Fibroblast of peridontal ligament (primary cell): ENCODE measurements at regions not wholly inside any gene's neighbourhood (a gene's known extent, or its start where the extent isn't known, plus 50 kb on each side); places are given as distances from the start of the nearest gene placed in this dataset.

Source experiments
- DNase-seq: peaks from one replicate; pipeline ENCODE4 v3.0.0-alpha.2; 2010; ENCODE audit errors: extremely low read depth

DNA sequence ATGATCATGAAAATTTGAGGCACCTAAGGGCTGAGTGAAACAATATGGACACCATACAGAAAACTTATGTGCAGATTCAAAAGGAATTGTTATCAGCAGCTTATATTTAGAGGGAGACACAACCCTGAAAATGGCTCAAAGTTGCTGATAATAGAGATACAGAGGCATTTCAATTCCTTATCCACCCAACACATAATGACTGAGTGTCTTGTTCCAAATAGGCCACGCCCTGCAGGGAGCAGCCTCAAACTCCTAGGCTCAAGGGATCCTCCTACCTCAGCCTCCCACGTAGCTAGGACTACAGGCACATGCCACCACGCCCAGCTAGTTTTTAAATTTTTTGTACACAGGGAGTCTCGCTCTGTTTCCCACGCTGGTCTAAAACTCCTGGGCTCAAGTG, 79.0 kb downstream of the LBH start:
- DNase-seq = no peak

DNA sequence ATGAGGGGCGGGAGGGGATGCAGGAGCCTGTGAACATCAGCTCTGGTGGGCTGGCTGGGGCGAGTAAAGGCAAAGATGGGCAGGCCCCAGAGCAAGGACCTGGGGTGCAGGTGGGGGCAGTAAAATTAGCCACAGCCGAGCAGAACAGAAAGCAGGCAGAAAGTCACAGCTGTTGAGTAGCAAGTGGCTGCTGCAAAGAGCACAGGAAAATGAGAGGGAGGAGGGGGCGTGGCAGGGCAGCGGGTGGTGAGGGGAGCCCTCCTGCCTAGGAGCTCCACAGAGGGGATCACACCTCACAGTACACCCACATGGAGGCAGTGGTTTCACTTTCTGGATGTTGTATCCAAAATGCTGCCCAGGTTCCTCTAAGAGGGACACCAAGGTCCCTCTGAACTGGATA, 79.6 kb downstream of the LBH start:
- DNase-seq = no peak

DNA sequence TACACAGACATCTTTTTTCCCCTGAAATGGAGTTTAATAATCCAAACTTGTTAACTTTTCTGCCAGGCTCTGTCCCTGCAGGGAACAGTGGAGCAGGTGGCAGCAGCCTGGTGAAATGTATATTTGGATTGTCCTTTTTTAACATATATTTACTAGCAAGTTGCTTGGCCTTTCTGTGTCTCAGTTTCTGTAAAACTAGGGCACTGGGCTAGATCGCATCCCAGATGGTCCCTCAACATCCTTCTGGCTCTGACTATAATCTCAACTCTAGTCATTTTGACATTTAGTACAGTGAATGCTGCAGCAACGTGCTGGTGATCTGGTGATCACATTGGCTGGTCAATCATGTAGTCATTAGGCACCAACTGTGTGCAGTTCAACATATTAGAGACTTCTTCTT, 80.4 kb downstream of the LBH start:
- DNase-seq = no peak

DNA sequence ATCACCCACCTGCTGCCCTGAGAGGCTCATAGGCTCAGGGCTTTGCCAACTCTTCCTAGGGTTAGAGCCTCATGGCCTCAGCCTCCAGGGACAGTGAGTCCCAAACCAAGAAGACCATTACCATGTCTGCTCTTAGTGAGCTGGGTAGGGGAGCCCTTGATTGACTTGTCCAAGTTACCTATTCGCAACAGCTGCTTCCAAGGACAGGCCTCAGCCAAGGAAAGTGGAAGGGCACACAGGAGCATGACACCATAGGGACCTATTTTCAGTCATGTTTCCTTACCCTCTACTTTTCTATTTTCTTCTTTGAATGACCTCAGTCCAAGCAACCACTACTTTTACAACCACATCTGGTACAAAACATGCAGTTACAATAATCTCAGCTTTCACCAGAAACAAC, 81.6 kb downstream of the LBH start:
- no peak for DNase-seq

DNA sequence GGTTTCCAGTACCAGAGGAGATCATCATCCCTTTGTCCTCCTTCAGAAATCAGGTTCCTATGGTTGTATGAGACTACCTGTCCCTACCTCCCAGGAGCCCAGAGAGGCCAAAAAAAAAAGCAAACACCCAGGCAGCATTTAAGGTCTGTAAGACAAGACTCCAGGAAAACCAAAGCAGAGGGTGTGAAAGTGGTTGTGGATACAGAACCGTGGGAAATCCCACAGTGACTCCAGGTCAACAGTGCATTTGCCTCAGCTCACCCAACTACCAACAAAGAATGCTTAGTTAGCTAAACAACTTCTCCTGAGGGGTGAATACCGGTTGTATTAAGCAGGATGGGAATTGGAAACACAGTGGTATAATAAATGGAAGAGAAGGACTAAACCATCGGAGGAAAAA, 83.6 kb downstream of the LBH start:
- no peak for DNase-seq

DNA sequence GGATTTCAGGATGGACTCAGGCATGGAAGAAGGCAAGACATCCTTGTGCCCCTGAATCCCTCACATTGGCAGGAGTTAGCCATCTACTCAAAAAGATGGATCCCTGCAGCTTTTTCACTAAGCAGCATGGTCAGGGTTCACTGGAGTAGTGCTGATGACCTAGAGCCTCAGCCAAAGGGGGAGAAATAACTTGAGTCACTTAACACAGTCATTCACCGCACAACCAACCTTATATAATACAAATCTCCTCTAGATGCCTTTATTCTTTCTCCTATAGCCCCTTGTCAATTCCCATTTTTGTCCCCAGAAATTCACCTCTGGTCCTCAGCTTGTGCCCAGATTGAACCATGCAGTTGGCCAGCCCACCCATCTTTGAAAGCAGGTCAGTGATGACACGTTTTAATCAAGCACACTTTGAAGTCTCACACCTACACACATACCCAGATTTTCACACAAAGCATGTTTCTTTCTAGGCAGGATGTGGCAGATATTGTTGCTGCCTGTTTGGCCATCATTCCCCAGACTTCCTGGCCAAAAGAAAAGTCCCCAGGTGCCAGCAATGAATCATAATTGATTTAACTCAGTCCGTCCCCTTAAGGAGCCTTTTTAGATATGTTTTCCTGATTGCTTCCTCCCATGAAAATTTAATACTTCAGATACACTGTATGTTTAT, 84.2 kb downstream of the LBH start:
- no peak for DNase-seq

DNA sequence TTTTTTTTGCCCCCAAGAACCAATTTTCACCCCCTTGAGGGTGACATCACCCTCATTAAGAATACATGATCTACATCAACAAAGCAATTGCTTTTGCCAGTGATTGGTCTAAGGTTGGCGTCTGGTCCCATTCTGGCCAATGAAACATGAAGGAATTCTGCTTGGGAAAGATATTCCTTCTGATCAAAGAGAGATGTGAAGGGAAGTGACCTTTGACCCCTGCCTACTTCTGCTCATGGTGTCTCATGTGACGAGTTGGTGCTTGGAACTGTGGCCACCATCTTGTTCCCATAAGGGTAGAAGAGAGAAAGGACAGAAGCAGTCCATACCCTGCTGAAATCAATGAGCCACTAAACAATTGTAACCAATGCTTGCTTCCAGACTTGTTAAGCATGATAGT, 85.1 kb downstream of the LBH start:
- no peak for DNase-seq

DNA sequence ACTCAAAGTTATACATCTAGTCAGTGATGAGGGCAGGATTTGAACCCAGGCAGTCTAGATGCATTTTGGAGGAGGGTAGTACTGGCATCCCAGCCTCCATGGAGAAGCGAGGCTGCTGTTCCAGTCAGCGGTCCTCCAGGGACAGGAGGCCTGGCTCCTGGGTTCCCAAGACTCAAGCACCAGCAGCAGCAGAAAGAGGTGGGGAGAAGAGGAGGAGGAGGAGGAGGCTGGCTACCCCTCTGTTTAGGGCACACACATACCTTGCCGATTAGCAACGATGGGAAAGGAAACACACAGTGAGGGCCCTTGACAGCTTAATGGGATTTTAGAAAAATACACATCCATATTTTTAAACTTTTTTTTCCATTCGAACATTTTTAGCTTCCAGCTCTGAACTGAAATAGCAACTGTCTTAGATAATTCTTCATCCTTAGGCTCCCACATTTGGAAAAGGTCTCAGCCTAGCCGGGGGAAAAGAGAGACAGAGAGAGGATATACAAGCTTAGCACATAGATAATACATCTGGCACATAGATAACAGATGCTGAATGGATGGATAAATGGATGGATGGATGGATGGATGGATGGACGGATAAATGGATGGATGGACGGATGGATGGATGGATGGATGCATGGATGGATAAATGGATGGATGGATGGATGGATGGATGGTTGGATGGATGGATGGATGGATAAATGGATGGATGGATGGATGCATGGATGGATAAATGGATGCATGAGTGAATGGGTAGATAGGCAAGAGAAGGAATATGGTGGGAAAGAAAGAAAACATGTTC, 87.9 kb downstream of the LBH start:
- no peak for DNase-seq

DNA sequence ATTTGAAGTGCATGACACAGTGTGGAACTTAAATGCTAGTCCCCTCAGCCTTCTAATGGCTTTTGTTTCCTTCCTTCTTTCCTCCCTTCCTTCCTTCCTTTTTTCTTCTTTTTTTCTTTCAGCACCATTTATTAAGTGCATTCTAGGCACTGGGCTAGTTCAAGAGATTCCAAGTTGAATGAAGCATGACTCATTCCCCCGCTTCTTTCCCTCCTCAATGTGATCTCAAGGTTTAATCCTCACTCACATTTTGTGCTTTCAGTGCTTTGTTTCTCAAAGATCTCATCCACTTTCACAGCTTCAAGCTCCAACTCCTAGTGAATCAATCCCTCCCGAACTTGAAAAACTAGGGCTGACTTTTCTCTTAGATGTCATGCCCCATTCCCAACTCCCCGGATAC, 90.1 kb downstream of the LBH start:
- peak; percentile 23 for DNase-seq

DNA sequence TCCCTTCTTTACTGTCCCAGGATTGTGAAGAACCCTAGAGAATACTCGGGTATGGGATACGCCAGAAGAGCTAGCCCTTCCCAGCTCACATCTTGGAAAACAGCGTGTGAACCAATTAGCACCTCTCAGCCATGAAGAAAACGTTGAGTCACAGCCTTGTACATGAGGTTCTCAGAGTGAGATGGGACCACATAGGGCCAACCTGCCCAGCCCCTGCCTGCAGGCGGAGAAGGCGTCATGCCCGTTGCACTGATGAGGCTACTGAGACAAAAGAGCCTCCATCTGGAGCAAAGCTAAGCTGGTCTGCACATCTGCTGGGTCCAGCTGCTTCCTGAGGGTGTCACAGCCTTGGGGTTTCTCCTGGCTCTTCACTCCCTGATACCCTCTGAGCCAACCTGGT, 92.2 kb downstream of the LBH start:
- DNase-seq = no peak

DNA sequence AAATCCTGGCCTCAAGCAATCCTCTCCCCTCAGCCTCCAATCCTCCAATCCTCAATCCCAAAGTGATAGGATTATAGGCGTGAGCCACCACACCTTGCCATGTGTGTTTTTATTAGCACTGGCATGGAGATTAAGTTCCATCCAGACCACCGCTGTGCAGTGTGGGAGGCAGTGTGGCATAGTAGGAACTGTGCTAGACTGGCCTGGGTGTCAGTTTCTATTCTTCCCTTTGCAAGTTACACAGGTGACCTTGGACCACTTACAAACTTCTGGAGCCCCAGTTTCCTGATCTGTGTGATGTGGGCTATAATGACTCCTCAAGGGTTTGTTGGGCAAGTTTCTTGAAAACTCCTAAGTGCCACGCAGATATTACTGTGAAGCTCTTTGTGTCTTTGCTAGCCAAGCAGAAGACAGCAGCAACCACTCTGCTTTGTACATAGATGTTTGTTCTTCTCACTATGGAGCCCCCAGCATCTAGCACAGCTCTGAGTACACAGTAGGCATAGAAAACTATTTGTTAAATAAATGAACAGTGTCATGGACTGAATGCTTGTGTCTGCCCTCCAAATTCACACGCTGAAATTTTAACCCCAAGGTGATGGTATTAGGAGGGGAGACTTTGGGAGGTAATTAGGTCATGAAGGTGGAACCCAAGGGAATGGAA, 93.0 kb downstream of the LBH start:
- DNase-seq = no peak

DNA sequence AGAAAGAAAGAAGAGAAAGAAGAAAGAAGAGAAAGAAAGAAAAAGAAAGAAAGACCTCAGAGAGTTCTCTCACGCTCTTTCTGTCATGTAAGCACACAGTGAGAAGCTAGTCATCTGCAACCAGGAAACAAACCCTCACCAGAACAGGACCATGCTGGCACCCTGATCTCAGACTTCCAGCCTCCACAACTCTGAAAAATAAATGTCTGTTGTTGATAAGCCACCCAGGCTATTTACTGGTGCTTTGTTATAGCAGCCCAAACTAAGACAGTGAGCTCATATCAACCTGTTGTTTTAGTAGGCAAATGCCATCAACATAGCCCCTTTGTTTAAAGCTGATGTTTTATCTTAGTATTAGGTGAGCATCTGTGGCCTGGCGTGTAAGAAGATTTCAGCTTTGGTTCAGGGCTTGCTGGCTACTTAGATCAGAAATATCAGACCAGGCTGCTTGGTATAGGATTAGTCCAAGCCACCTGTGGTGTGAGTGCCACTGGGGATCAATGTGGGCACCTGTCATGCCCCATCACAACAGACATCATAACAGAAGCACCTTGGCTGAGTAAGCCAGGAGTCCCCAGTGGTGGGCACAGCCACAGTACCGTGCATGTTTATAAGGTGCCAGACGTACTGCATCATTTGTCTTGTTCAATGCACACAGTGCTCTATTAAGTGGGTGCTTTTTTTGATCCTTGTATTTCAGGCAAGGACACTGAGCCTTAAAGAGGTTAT, 94.4 kb downstream of the LBH start:
- DNase-seq = no peak

DNA sequence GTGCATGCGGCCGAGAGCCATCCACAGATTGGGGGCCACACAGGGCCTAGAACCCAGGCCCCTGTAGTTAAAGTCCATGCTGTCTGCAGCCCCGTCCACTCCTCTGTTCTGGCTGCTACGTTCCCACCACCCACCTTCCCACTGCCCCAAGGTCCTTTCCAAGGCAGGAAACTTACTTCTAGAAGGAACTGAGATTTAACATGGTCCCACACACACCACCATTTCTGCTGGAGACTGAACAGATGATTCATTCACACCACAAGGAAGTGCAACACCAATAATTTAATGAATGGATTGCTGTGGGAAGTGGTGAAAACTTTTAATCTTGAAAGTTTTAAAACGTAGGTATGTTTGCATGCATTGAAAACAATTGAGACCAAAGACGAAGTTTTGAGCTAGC, 95.2 kb downstream of the LBH start:
- no peak for DNase-seq

DNA sequence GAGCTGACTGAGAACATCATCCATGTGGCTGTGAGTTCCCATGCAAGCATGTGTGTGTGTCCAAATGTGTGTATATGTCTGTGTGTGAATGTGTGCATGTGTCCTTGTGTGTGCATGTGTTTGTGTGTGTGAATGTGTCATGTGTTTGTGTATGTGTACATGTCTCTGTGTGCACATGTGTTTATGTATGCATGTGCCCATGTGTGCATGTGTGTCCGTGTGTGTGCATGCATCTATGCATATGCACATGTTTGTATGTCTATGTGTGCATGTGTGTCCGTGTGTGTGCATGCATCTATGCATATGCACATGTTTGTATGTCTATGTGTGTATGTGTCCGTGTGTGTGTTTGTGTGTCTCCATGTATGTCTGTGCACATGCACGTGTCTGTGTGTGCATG, 99.7 kb downstream of the LBH start:
- DNase-seq = no peak

DNA sequence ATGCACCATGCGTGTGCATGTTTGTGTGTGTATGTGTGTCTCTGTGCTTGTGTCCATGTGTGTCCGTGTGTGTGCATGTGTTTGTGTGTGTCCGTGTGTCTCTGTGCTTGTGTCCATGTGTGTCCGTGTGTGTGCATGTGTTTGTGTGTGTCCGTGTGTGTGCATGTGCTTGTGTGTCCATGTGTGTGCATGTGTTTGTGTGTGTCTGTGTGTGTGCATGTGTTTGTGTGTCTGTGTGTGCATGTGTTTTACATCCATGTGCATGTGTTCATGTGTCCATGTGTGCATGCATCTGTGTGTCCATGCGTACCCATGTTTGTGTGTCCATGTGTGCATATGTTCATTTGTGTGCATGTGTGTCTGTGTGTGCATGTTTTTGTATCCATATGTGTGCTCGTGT, 100.5 kb downstream of the LBH start:
- no peak for DNase-seq

DNA sequence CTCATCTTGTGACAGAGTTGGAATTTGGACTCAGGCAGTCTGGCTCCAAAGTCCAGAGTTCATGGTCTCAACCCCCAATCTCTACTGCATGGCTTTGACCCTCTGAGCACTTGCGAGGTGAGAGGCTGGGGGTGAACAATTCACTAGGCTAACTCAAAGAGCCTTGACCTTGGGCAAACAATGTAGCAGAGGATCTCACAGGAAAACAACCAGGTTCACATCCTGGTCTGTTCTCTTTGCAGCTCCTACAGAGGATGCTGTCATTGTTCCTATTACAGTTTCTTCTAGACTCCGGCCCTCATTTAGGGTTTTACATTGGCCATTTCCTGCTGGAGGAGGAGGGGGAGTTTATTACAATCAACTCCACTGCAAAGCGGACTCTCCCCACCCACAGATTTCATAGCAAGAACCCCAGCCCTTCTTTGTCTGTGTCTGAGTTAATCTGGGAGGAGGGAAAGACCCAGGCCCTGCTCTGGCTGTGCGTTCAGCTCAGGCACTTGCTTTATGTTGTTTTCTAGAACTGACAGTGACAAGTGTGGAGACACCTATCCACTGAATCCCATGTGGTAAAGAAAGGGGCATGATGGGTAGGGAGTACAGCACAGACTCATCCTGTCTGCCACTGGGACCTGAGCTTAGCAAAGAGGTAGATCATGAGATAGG, 101.6 kb downstream of the LBH start:
- DNase-seq = no peak

DNA sequence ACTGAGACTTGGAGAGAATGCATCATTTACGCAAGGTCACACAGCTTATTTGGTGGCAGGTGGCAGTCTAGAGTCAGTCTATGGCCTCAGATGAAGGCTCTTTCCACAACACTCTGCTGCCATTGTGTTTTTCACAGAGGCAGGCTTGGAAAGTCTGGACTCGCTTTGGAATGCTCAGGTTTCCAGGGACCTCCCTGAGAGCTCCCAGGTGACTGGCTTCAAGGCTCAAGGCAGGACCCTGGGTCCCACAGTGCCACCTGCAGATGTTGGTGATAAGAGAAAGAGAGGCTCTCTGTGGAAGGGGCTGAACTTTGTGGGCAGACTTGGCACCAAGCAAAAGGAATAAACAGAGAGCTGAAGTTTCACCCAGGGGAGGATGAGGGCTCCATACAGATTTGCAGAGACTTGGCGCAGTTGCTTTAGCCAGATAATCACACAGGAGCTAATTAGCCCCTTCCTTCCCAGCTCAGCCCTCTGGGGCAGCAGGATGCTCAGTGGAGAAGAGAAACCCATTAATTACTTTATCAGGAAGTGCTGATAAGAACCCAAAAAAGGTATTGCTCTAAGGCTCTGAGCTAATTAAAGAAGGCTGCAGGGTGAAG, 103.5 kb downstream of the LBH start:
- DNase-seq = peak; percentile 23

DNA sequence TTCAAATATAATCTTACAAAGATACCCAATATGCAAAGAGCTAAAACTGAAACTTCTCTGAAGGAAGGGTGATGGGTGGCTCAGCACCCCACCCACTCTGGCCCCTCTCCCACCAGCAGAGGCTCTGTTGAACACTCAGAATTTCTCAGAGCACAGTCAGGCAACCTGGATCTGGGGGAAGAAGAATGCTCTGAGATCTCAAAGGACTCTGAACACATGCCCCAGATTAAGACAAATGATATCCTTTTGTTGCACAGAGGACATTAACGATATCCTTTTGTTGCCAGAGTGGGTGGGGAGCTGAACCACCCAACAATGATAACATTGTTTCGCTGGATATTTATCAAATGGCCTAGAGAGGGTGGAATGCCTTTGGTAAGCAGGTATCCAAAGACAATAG, 104.8 kb downstream of the LBH start:
- no peak for DNase-seq

DNA sequence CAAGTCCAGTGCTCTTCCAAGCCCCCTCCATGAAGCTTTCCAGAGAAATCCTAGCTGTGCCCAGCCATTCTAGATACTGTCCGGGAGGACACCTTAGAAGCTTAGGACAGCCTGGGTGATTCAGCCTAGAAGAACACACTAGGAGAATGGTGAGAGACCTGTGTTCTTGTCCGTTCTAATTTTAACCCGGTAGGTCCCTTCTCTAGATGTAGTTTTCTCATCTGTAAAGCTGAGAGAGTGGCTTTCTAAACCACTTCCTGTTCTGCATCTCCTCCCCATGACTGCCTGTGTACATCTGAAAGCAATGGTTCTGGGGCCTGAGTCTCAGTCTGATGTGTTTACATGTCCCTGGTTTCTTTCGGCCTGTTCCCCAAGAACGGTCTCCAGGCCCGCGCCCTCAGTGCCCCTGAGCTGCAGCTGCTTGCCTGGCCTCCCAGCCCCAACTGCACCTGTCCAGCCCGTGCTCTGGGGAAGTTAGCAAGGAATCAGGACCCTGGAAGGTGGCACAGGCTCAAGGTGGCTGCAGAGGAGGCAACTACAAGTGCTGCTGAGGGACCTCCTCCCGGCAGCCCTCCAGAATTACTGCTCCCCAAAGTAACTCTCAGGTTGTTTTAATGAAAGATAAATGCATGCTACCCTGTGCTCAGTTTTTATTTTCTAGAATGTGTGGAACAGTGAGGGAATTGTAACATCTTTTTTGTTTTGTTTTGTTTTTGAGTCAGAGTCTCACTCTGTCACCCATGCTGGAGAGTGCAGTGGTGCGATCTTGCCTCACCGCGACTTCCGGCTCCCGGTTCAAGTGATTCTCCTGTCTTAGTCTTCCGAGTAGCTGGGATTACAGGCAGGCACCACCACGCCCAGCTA, 105.9 kb downstream of the LBH start:
- DNase-seq = no peak

DNA sequence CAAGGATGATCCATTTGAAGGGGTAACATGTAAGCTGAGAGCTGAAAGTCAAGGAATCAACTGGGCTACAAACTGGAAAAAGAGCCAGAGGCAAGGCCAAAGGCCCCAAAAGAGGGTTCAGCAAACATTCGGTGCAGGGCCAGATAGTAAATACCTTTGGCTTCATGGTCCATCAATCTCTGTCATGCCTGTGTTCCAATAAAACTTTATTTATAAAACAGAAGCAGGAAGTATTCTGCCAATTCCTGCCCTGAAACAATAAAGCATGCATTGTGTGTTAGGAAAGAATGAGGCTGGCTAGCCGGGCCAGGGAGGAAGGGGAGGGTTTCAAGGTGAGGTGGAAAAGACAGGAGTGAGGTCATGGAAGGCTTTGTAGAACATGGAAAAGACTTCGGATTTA, 107.1 kb downstream of the LBH start:
- DNase-seq = no peak

DNA sequence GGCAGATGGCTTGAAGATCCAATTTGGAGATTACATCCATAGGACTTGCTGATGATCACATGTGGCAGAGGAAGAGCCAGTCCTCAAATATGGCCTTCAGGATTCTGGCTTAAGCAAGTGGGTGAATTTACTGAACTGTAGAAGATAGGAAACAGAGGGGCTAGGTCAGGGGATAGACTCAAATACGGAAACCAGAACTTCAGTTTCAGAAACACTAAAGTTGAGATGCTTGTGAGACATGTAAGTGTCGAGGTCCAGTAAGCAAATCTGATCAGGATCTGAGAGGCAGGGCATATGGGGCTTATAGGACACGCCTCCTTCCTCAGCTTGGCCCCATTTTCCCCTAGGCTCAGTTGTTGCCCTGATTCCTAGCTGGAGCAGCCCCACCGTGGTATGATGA, 107.7 kb downstream of the LBH start:
- no peak for DNase-seq
